ENCODE measurements at regions not wholly inside any gene's neighbourhood (a gene's known extent, or its start where the extent isn't known, plus 50 kb on each side); places are given as distances from the start of the nearest gene placed in this dataset.
"Not testable (repeated sequence)": the region's sequence is repeated elsewhere in the genome, so short reads cannot be mapped to it uniquely, and the experiment has no call there.

DNA sequence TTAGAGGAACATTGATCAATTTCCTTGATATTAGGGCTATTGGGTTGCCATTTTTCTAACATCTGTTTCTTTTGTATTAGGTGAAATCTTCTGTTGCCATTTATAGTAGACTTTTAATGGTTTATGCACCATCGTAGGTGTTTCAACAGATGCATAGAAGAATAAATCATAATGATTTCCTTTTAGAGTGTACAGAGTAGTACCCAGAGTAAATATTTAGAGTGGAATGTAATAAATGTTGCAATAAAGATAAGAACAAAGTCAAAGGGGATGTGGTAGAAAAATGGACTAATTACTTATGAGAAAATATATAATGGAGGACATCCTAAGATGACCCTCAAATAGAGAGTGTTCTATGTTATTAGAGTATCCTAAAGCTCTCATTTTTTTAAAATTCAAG, 643.0 kb upstream of the CITED2 start:
- no peak for DNase-seq
- in situ Hi-C loops (cut with MboI; ENCODE audit: low pct_unique_long_range_greater_than_20kb, low sequenced_read_pairs) = no loop called here

GRCh38 chr6:140012150-140012549, 637.7 kb upstream of the CITED2 start:
- DNase-seq = peak; percentile 27
- in situ Hi-C loops (cut with MboI; ENCODE audit: low pct_unique_long_range_greater_than_20kb, low sequenced_read_pairs) = no loop called here

DNA sequence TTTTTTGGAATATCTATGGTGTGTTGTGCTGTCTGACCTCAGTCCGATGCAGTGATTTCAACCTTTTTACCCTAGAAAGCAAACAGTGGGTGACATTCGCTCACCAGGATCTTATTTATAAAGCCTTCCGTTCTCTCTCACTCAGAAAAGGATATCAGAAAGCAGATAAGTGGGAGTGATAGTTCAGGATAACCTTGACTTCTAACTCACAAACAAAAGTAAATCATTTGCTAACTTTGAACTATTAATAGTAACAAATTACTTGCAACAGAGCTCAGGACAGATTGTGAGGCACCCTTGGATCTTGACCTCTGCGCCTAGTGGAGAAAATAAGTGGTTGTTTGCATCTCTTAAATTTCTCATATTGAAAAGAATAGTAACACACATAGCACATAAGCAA, 637.1 kb upstream of the CITED2 start:
- DNase-seq = no peak
- in situ Hi-C loops (cut with MboI; ENCODE audit: low pct_unique_long_range_greater_than_20kb, low sequenced_read_pairs) = no loop called here

DNA sequence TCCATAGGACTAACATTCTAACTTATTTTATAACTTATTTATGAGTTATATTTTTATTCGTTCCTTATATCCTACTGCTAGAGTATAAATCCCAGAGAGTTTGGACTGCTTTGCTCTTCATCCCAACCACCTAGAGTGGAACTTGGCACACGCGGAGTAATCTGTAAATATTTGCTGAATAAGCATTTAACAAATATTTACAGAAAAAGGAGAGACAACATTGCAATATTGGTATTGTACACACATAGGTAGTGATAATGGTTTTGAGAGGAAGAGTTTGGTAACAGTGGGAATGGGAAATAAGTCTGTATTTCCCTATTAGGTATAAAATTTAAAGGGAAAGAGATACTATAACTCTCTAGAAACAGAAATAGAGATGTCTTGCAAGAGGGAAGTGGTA, 634.8 kb upstream of the CITED2 start:
- DNase-seq = no peak
- in situ Hi-C loops (cut with MboI; ENCODE audit: low pct_unique_long_range_greater_than_20kb, low sequenced_read_pairs) = no loop called here

GRCh38 chr6:140007525-140007924, 633.1 kb upstream of the CITED2 start:
- in situ Hi-C loops (cut with MboI; ENCODE audit: low pct_unique_long_range_greater_than_20kb, low sequenced_read_pairs) = no loop called here
- no peak for DNase-seq

DNA sequence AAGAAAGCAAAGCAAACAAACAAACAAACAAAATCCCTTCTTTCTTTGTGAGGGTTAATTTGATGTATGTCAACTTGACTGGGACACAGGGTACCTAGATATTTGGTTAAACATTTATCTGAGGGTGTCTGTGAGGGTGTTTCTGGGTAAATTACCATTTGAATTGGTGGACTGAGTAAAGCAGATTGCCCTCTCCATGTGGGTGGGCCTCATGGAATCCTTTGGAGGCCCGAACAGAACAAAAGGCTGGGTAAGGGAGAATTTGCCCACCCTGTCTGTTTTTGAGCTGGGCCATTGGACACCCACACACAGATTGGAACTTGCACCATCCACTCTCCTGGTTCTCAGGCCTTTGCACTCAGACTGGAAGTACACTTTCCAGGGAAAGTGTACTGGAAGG, 628.8 kb upstream of the CITED2 start:
- in situ Hi-C loops (cut with MboI; ENCODE audit: low pct_unique_long_range_greater_than_20kb, low sequenced_read_pairs) = no loop called here
- no peak for DNase-seq

DNA sequence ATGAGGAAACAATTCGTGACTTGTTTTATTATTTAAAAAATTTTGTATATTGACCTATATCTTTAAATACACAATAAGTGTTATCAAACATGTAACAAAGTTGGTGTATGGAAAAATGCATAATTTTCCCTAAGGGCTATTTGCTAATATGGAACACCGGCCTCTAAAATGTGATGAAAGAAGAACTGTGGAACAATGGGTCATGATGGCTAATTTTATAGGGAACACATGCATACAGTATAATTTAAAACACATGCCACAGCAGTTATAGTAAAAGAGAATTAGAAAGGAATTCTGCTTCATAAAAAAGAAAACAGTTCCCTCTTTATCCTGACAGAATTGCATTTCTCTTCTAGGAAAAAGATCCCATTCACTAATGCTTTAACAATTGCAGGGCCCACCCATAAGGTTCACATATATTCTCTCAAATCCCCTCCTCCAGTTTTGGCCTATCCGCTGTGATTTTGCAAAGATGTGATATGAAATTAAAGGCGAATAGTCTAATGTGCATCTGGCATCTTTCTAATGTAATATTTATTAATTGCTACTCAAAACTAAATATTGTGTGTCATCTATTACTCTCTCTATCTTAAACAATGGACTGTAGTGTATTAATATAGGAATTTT, 628.1 kb upstream of the CITED2 start:
- DNase-seq = no peak
- in situ Hi-C loops (cut with MboI; ENCODE audit: low pct_unique_long_range_greater_than_20kb, low sequenced_read_pairs) = no loop called here

DNA sequence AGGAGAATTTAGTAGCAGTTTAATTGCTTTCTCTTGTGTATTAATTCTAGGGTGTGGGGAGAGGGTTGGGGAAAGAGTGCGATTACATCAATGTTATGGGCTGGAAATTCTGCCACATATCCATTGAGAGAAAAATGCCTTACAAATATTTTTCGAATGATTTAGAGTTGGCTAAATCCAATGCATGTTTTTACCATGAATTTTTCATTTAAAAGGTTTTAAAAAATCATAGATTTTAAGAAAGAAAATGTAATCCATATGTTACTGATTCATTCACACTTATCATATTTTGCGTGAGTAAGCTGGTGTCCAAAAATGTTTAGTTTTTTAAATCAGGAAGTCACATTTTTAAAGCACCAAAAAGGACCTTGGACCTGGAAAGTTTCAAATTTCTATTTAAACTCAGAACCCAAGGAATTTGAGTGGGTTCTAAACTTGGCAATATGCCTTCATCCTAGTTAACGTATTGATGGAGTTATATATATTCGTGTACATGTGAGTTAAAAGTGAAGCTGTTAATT, 627.4 kb upstream of the CITED2 start:
- in situ Hi-C loops (cut with MboI; ENCODE audit: low pct_unique_long_range_greater_than_20kb, low sequenced_read_pairs) = no loop called here
- DNase-seq = no peak

DNA sequence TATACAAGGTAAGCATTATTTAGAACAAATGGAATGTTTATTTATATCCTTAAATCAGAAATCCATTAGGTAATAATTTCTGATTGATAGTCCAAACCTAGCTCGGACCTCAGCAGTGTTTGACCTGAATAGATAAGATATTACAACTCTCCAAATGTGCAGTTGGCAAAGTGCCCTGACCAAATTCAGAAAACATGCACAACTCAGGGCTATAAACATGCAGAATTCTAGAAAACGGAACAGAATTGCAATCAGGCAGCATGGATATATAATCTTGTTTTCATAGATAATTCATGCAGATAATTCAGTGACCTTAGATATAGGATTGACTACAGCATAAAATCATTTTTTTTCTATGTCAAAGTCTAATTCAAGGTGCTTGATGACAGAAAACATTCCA, 626.6 kb upstream of the CITED2 start:
- no peak for DNase-seq
- in situ Hi-C loops (cut with MboI; ENCODE audit: low pct_unique_long_range_greater_than_20kb, low sequenced_read_pairs) = no loop called here

- in situ Hi-C loops (cut with MboI; ENCODE audit: low pct_unique_long_range_greater_than_20kb, low sequenced_read_pairs); DNase-seq: not testable (repeated sequence)
Measured at GRCh38 chr6:139999661-140000060, 625.2 kb upstream of the CITED2 start.

- in situ Hi-C loops (cut with MboI; ENCODE audit: low pct_unique_long_range_greater_than_20kb, low sequenced_read_pairs); DNase-seq: not testable (repeated sequence)
Measured at GRCh38 chr6:139998478-139998877, 624.0 kb upstream of the CITED2 start.

GRCh38 chr6:139996253-139996834, 621.9 kb upstream of the CITED2 start:
- peak; percentile 35 for DNase-seq
- in situ Hi-C loops (cut with MboI; ENCODE audit: low pct_unique_long_range_greater_than_20kb, low sequenced_read_pairs) = no loop called here

DNA sequence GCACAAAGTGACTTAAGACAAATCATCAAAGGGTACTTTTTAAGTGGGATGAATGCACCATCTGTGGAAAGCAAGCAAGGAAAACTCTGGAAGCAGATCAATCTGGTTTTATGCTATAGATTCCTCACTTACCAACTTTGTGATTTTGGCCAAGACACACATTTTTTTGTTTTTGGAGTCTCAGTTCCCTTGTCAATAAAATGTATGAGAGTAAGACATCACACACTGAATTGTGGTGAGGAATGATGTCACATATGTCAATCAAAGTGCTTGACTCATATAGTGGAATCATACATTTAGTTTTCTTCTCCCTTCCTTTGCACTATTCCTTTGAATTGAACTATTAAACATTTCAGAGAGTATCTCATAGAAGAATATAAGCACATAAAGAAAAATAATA, 620.5 kb upstream of the CITED2 start:
- in situ Hi-C loops (cut with MboI; ENCODE audit: low pct_unique_long_range_greater_than_20kb, low sequenced_read_pairs) = no loop called here

GRCh38 chr6:139990856-139991465, 616.5 kb upstream of the CITED2 start:
- in situ Hi-C loops (cut with MboI; ENCODE audit: low pct_unique_long_range_greater_than_20kb, low sequenced_read_pairs) = no loop called here
- no peak for DNase-seq

More for the DNA sequence above, 620.5 kb upstream of the CITED2 start:
- no peak for DNase-seq

DNA sequence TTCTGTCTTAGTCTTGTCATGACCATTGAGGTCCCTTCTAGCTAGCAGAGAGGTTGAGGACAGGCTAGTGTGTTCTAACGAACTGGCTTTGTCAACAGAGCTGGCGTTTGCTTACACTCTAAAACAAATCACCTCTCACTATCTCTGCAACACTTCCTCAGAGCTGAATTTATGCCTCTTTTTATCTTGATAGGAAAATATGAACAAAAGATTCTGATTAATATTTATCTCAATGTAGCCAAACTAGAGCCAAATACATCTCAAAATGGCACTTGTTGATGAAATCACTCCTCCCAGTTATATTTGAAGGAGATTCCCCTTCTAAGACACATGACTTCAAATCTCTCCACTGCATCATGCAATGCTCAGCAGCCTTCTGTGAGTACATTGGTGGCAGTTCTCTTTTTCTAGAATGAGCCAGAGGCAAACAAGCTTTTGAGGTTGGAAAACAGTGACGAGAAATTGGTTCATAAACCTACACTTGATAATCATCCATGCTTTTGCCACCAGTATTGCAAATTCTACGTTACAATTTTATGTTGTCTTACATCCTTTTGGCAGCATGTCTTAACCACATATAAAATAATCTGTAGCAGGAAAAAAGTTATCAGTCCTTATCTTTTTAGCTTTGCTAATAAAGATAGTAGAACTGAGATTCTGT, 615.7 kb upstream of the CITED2 start:
- no peak for DNase-seq
- in situ Hi-C loops (cut with MboI; ENCODE audit: low pct_unique_long_range_greater_than_20kb, low sequenced_read_pairs) = no loop called here

DNA sequence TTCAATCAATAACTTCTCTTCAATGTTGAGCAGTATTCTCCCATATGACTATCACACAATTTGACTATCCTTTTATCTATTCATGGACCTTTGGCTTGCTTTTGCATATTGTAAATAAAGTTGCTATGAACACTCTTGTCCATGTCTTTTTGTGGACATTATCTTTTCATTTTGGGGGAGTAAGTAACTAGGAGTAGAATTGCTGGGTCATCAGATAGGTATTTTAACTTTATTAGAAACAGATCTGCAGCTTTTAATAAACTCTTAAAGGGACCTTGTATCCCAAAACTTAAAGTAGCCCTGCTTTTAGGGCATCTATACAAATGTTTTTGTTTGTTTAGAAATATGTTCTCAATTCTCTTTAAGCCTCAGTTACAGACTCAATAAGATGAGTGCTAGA, 614.2 kb upstream of the CITED2 start:
- DNase-seq = no peak
- in situ Hi-C loops (cut with MboI; ENCODE audit: low pct_unique_long_range_greater_than_20kb, low sequenced_read_pairs) = no loop called here

GRCh38 chr6:139987091-139987490, 612.6 kb upstream of the CITED2 start:
- in situ Hi-C loops (cut with MboI; ENCODE audit: low pct_unique_long_range_greater_than_20kb, low sequenced_read_pairs) = no loop called here
- DNase-seq = no peak

- DNase-seq = no peak
Measured at GRCh38 chr6:139985236-139985815, 610.9 kb upstream of the CITED2 start.

DNA sequence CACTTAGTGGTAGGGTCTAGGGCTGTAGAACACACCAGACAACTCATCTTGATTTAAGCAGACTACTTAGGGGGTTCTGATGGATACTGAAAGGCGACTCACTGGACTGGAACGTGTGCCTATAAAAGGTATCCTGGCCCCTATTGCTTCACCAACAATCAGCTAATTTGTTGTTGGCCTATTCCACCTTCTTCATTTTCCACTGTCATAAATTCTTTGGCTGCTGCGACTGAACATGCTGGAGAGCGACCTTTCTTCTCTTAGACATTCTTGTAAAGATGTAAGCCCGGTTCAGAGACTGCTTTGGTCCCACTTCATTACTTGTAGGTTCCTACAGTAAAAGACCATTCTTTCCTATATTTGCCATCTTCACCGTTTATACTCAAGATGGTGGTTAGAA, 609.9 kb upstream of the CITED2 start:
- in situ Hi-C loops (cut with MboI; ENCODE audit: low pct_unique_long_range_greater_than_20kb, low sequenced_read_pairs) = no loop called here
- no peak for DNase-seq

More at GRCh38 chr6:139985236-139985815, 610.9 kb upstream of the CITED2 start:
- in situ Hi-C loops (cut with MboI; ENCODE audit: low pct_unique_long_range_greater_than_20kb, low sequenced_read_pairs) = no loop called here
